H1 (cell line): ENCODE measurements at regions not wholly inside any gene's neighbourhood (a gene's known extent, or its start where the extent isn't known, plus 50 kb on each side); places are given as distances from the start of the nearest gene placed in this dataset.

ENCODE experiments used
- CBX8 ChIP-seq: fragments of 300-800, 300-1000 bp; sonication (generic); IDR thresholded peaks from 2 replicates; pipeline ENCODE4 v1.7.1; 2016; ENCODE audit warnings: low read depth, low read length, borderline replicate concordance
- HDAC2 ChIP-seq, 2 experiments: fragments of 300-600 bp in 1 of 2; sonication (generic) in 1 of 2; IDR thresholded peaks; 2 replicates each; pipeline ENCODE4 v1.6.1; 2011 to 2012; ENCODE audit warnings: low read depth in 2 of 2, low read length in 2 of 2, mild to moderate bottlenecking in 2 of 2, moderate library complexity in 2 of 2, borderline replicate concordance in 1 of 2, inconsistent platforms in 1 of 2

GRCh38 chr10:70996549-70996948 is 108.2 kb upstream of the PCBD1 start (continued):
- TF ChIP-seq HDAC2 (IDR thresholded peaks at IDR 0.05; ENCODE audit: borderline replicate concordance in 1 of 2, low read depth in 2 of 2, low read length in 2 of 2) (no peak), CBX8 (no peak)
- TF ChIP-seq, all 59 proteins: peak for 0
